Loucy (cell line): ENCODE measurements at regions not wholly inside any gene's neighbourhood (a gene's known extent, or its start where the extent isn't known, plus 50 kb on each side); places are given as distances from the start of the nearest gene placed in this dataset.

ENCODE experiments used
- H2AFZ ChIP-seq: fragments of 200-600 bp; sonication (generic); 2 replicates; pipeline ENCODE4 v1.6.0; 2016; ENCODE audit warnings: antibody characterized with exemption, mild to moderate bottlenecking, low read length, moderate library complexity
- H3F3A ChIP-seq: fragments of 200-600 bp; 2 replicates; pipeline ENCODE4 v1.6.0; 2016; ENCODE audit warnings: antibody characterized with exemption, low read depth, mild to moderate bottlenecking
- H3K27me3 ChIP-seq: fragments of 200-600 bp; sonication (generic); 2 replicates; pipeline ENCODE4 v1.6.1; 2014; ENCODE audit warnings: low read length, mild to moderate bottlenecking; ENCODE audit not compliant: insufficient read depth, poor library complexity, severe bottlenecking
- H3K36me3 ChIP-seq: fragments of 200-600 bp; sonication (generic); 2 replicates; pipeline ENCODE4 v1.6.1; 2016; ENCODE audit warnings: low read length; ENCODE audit not compliant: insufficient read depth
- H3K4me1 ChIP-seq: fragments of 200-600 bp; sonication (generic); 2 replicates; pipeline ENCODE4 v1.5.1; 2014; ENCODE audit warnings: low read length, mild to moderate bottlenecking; ENCODE audit not compliant: insufficient read depth, poor library complexity, severe bottlenecking
- H3K4me2 ChIP-seq: fragments of 200-600 bp; sonication (generic); 2 replicates; pipeline ENCODE4 v1.6.0; 2014; ENCODE audit warnings: antibody characterized with exemption, low read length, low read depth, mild to moderate bottlenecking; ENCODE audit not compliant: poor library complexity, severe bottlenecking
- H3K4me3 ChIP-seq: fragments of 200-600 bp; sonication (generic); 2 replicates; pipeline ENCODE4 v1.5.1; 2014; ENCODE audit warnings: low read length, mild to moderate bottlenecking, mixed read lengths; ENCODE audit not compliant: poor library complexity, severe bottlenecking
- H3K79me2 ChIP-seq: fragments of 200-600 bp; sonication (generic); 2 replicates; pipeline ENCODE4 v1.6.1; 2014; ENCODE audit warnings: low read length; ENCODE audit not compliant: insufficient read depth
- H3K9ac ChIP-seq: fragments of 200-600 bp; sonication (generic); 2 replicates; pipeline ENCODE4 v1.6.0; 2014; ENCODE audit warnings: mild to moderate bottlenecking, low read depth, low read length, moderate library complexity; ENCODE audit not compliant: poor library complexity, severe bottlenecking
- H3K9me2 ChIP-seq: fragments of 200-600 bp; sonication (generic); replicated peaks from 2 replicates; pipeline ENCODE4 v1.6.1; 2016; ENCODE audit warnings: low read depth, low read length, mixed read lengths
- H3K9me3 ChIP-seq: fragments of 200-600 bp; sonication (generic); 2 replicates; pipeline ENCODE4 v1.6.1; 2014; ENCODE audit warnings: mild to moderate bottlenecking, antibody characterized with exemption, low read length, low read depth; ENCODE audit not compliant: insufficient read depth
- H4K20me1 ChIP-seq: fragments of 200-600 bp; sonication (generic); 2 replicates; pipeline ENCODE4 v1.6.0; 2014; ENCODE audit warnings: antibody characterized with exemption, low read length, mild to moderate bottlenecking; ENCODE audit not compliant: insufficient read depth, poor library complexity, severe bottlenecking
- CTCF ChIP-seq: fragments of 200-600 bp; sonication (generic); conservative IDR thresholded peaks from 2 replicates; pipeline ENCODE4 v1.5.1; 2014; ENCODE audit warnings: mild to moderate bottlenecking, antibody characterized with exemption, low read length
- EZH2phosphoT487 ChIP-seq: fragments of 200-600 bp; IDR thresholded peaks from 2 replicates; pipeline ENCODE4 v1.6.1; 2018; ENCODE audit warnings: antibody characterized with exemption, mild to moderate bottlenecking, moderate library complexity, borderline replicate concordance

- Histone ChIP-seq H2AFZ (no peak overlapping the region), H3K9me3 (no peaks in the 10 kb centered on the region), H3K9ac (no peak overlapping the region), H3K4me3 (no peak overlapping the region), H3K79me2 (no peaks in the 10 kb centered on the region), H3K4me2 (no peak overlapping the region), H3F3A (no peaks in the 10 kb centered on the region), H3K27me3 (no peaks in the 10 kb centered on the region), H3K9me2 (no peaks in the 10 kb centered on the region), H3K36me3 (no peaks in the 10 kb centered on the region), H4K20me1 (no peaks in the 10 kb centered on the region), H3K4me1 (no peaks in the 10 kb centered on the region)
- TF ChIP-seq CTCF (no peak), EZH2phosphoT487 (no peak)
Measured at GRCh38 chr9:119483153-119483552, 113.9 kb upstream of the BRINP1 start.

DNA sequence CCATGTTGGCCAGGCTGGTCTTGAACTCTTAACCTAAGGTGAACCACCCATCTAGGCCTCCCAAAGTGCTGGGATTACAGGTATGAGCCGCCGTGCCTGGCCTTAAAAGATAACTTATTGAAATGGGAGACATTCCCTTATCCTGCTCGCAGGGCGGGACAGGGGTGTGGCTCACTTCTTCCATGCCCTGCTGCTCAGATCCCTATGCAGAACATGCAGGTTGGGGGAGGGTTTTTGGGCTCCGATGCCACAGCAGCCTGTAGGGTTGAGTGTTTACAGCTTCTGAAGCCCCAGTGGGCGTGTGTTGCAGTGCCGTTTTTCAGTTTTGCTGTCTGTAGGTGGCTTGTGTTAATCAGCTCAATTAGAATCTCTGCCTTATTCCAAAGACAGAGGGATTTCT lies 108.0 kb upstream of the BRINP1 start:
- TF ChIP-seq EZH2phosphoT487: no peak
- no peak for TF ChIP-seq CTCF
- no peak overlapping the region for H3K4me2 ChIP-seq
- H4K20me1 ChIP-seq: no peaks in the 10 kb centered on the region
- H2AFZ ChIP-seq: no peak overlapping the region
- no peaks in the 10 kb centered on the region for H3K27me3 ChIP-seq
- no peaks in the 10 kb centered on the region for H3K79me2 ChIP-seq
- no peaks in the 10 kb centered on the region for H3K9me3 ChIP-seq
- H3K4me1 ChIP-seq: no peaks in the 10 kb centered on the region
- H3F3A ChIP-seq: no peaks in the 10 kb centered on the region
- H3K36me3 ChIP-seq: no peaks in the 10 kb centered on the region
- H3K9ac ChIP-seq: no peak overlapping the region
- H3K9me2 ChIP-seq: no peaks in the 10 kb centered on the region
- no peak overlapping the region for H3K4me3 ChIP-seq

GRCh38 chr9:119458068-119458467 lies 88.8 kb upstream of the BRINP1 start:
- H2AFZ ChIP-seq: no peak overlapping the region
- H3K4me2 ChIP-seq: no peak overlapping the region
- H3K9me3 ChIP-seq: no peaks in the 10 kb centered on the region
- H3K27me3 ChIP-seq: no peaks in the 10 kb centered on the region
- H3K9me2 ChIP-seq: no peaks in the 10 kb centered on the region
- no peak overlapping the region for H3K4me3 ChIP-seq
- H4K20me1 ChIP-seq: no peaks in the 10 kb centered on the region
- no peak overlapping the region for H3K9ac ChIP-seq
- H3K79me2 ChIP-seq: no peaks in the 10 kb centered on the region
- H3F3A ChIP-seq: no peaks in the 10 kb centered on the region
- H3K4me1 ChIP-seq: no peaks in the 10 kb centered on the region
- H3K36me3 ChIP-seq: no peaks in the 10 kb centered on the region
- TF ChIP-seq CTCF (no peak), EZH2phosphoT487 (no peak)
